Superior temporal gyrus (tissue), 1 donor: ENCODE measurements at regions not wholly inside any gene's neighbourhood (a gene's known extent, or its start where the extent isn't known, plus 50 kb on each side); places are given as distances from the start of the nearest gene placed in this dataset.
"Not testable (repeated sequence)": the region's sequence is repeated elsewhere in the genome, so short reads cannot be mapped to it uniquely, and the experiment has no call there.

ENCODE experiments used
- DNase-seq: peaks from one replicate; pipeline ENCODE4 v3.0.0-alpha.2; 2016; ENCODE audit errors: extremely low spot score

DNA sequence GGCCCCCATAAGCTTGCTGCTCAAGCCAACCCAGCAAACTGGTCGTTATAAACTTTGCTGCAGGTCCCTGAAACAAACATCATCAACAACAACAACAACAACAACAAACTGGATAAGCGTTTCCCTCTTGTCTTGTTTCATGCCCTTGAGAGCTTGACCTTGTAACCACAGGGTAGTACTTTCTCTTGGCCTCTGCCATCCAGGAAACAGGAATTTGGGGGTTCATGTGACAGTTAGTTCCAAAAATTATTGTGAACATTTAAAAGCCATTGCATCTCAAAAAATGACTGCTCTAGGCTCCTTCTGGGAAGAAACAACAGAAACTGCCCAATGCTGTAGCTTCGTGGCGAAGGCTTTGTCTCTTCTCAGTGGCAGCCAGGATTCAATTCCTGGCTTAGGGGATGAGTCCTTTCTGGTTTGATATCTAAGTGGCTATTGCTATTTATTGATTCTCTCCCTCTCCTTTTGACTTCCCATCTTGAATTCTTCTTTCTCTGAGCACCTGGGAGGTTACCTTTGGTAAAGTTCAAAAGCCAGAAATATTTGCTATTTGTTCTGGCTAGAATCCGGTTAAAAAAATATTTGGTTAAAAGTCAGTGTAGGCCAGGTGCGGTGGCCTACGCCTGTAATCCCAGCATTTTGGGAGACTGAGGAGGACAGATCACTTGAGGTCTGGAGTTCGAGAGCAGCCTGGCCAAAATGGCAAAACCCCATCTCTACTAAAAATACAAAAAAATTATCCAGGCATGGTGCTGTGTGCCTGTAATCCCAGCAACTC lies 52.0 kb upstream of the CPM start:
- no peak for DNase-seq

DNA sequence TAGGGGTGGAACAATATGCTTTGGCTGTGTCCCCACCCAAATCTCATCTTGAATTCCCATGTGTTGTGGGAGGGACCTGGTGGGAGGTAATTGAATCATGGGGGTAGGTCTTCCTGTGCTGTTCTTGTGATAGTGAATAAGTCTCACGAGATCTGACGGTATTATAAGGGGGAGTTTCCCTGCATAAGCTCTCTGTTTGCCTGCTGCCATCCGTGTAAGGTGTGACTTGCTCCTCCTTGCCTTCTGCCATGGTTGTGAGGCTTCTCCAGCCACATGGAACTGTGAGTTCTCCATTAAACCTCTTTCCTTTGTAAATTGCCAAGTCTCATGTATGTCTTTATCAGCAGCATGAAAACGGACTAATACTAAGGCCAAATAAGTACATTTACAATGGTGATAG lies 64.6 kb upstream of the CPM start:
- DNase-seq: not testable (repeated sequence)

DNA sequence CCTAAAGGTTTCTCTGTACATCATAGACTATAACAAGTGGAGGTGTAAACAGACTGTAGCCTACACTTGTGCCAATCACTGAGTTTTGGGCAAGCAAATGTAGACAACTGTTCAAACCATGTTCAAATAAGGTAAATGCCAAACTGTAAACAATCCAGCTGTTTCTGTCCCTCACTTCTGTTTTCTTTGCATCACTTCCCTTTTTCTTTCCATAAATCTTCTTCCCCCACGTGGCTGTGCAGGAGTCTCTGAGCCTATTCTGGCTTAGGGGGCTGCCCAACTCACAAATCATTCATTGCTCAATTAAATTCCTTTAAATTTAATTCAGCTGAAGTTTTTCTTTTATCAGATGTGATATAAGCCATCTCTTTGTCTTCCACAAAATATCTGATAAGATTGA lies 65.1 kb upstream of the CPM start:
- no peak for DNase-seq

- no peak for DNase-seq
Measured at GRCh38 chr12:69000074-69000473, 67.1 kb upstream of the CPM start.

- no peak for DNase-seq
Measured at GRCh38 chr12:69000540-69001243, 67.7 kb upstream of the CPM start.

- no peak for DNase-seq
Measured at GRCh38 chr12:69001251-69001650, 68.3 kb upstream of the CPM start.

DNA sequence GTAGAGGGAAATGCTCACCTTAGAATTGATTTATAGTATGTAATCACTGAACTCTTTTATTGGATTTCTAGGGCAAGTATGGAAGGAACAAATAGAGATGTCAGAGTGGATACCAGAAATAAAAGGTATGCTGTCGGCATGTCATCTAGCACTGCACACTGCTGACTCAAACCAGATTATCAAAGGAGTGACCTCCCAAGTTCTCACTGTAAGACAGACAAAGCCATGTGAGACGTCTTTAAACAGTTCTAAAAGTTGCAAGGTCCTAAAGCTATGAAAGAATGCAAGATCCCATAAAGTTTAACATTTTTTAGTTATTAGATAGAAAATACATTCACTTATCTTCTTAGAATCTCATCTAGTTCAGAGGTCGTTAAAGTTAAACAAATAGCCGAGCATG lies 70.0 kb upstream of the CPM start:
- DNase-seq: no peak

GRCh38 chr12:69003991-69004390 lies 71.0 kb upstream of the CPM start:
- no peak for DNase-seq

GRCh38 chr12:69007101-69007854 lies 74.3 kb upstream of the CPM start:
- no peak for DNase-seq

DNA sequence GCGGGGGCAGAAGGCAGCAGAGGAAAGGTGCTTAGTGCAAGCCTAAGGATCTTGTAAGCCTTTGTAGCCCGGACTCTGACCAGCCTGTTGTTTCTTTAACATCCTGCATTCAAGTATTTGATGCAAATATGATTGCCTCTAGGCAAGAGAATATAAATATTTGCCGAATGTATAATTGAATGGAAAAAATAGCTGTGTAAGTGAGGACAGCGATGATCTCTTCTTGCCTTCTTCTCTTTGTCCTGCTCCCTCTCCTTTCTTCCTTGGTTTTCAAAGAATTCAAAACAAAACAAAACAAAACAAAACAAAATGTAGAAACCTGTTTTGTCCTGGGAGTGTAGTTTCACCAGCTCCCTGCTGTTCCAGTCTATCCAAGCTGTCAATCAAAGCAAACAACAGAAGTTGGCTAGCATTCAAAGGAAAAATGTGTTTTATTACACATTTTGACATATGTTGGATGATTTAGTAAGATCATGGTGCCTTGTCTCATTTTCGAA lies 74.9 kb upstream of the CPM start:
- no peak for DNase-seq

DNA sequence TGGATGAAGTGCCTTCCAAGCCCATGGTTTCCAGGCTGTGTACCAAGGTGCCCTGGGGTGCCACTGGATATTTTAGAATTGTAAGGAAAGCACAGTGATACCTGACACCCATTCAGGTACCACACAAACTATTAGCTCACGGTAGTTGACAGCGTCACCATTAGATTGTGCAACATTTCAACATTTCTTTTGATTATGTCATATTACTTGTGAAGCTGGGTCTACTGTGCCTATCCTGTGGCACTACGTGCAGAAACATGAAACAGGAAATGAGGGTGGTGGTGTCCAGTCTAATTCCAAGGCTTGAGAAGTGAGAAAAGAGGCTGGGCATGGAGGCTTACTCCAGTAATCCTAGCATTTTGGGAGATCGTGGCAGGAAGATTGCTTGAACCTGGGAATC lies 75.5 kb upstream of the CPM start:
- DNase-seq: no peak

- no peak for DNase-seq
Measured at GRCh38 chr12:69014047-69014446, 81.1 kb upstream of the CPM start.

DNA sequence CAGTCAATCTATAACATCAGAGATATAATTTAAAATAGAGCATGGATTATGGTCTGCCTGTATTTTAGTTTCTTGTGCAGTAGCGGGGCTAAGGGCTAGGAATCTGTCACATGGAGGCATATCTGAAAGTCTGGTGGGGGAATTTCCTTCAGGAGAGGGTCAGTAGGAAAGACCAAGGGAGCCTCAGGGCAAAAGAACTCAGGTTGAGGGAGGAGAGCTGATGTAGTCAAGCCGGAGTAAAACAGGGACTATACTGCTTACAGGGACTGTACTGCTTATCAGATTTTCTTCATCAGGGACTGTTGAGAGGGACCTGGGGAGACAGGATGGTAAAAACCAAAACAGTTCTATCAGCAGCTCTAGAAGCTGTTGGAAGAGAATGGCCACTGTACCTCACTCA lies 82.0 kb upstream of the CPM start:
- no peak for DNase-seq

- DNase-seq: no peak
Measured at GRCh38 chr12:69015831-69016230, 82.9 kb upstream of the CPM start.

DNA sequence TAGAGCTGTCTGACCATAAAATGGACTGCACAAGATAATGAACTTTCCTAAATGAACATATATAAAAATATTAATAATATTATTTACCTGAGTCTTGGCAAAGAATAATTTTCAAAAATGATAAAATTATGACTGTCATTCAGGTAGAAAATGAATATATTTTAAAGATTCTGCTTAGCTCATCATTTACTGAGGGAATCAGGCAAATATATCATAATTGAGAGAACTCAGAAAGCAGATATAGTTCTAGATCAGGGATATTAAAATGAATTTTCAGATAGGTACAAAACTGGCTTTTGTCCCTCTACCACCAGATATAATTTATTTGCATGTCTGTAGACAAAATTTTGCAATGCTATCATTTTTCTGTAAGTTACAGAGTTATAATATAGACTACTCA lies 86.1 kb upstream of the CPM start:
- DNase-seq: no peak

DNA sequence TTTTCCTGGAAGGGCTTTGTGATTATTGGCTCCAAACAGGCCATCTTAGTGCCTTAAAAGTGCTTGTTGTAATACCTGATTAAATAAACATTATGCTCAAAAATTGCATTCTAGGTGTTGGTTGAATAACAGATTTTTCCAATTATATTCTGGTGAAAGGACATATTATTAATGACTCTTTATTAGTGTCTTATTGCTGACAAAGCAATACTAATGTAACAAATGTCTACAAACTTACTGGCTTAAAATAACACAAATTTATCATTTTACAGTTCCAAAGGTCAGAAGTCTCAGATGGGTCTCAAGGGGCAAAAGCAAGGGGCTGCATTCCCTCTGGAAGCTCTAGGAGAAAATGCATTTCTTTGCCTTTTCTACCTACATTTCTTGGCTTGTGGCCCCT lies 86.9 kb upstream of the CPM start:
- DNase-seq: no peak

DNA sequence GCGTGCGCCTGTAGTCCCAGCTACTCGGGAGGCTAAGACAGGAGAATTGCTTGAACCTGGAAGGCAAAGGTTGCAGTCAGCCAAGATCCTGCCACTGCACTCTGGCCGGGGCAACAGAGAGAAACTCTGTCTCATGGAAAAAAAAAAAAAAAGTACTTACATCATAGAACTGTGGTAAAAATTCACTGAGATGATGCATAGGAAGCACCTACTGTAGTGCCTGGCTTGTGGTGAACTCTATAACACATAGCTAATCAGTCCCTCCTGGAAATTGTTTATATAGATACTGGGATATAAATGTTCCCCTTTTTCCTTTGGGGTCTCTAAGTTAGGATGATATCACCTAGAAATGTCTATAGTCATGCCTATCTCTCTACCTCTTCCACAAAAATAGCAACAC lies 89.7 kb upstream of the CPM start:
- no peak for DNase-seq

- DNase-seq: no peak
Measured at GRCh38 chr12:69023840-69024239, 90.9 kb upstream of the CPM start.

- no peak for DNase-seq
Measured at GRCh38 chr12:69024413-69024812, 91.4 kb upstream of the CPM start.

GRCh38 chr12:69024907-69025306 lies 91.9 kb upstream of the CPM start:
- DNase-seq: no peak

DNA sequence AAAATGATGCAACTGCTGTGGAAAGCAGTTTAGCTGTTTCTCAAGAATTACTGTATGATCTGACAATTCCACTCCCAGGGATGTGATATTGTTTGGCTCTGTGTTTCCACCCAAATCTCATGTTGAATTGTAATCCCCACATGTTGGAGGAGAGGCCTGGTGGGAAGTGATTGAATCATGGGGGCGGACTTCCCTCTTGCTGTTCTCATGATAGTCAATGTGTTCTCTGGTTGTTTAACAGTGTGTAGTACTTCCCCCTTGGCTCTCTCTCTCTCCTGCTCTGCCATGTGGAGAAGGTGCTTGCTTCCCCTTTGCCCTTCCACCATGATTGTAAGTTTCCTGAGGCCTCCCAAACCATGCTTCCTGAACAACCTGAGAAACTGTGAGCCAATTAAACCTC lies 93.4 kb upstream of the CPM start:
- no peak for DNase-seq

- no peak for DNase-seq
Measured at GRCh38 chr12:69027411-69027881, 94.5 kb upstream of the CPM start.
